Upper lobe of left lung (tissue), 4 donors: ENCODE measurements at regions not wholly inside any gene's neighbourhood (a gene's known extent, or its start where the extent isn't known, plus 50 kb on each side); places are given as distances from the start of the nearest gene placed in this dataset.

Source experiments
- EP300 ChIP-seq, 4 donors: sonication (generic); formaldehyde crosslinking; IDR thresholded peaks; one replicate each; pipeline ENCODE4 v1.5.1; 2017; ENCODE audit warnings: antibody characterized with exemption in 4 of 4, control low read depth in 2 of 4
- POLR2A ChIP-seq, 4 donors: fragments of 450-650 bp; IDR thresholded peaks; one replicate each; pipeline ENCODE4 v1.5.1; 2016 to 2017; ENCODE audit warnings: antibody characterized with exemption in 4 of 4, mild to moderate bottlenecking in 2 of 4
- POLR2AphosphoS5 ChIP-seq, 2 donors: sonication (generic); formaldehyde crosslinking; IDR thresholded peaks; one replicate each; pipeline ENCODE4 v1.5.1; 2017; ENCODE audit warnings: antibody characterized with exemption in 2 of 2
- TF ChIP-seq, protein P1 (sequence below), 6 experiments: fragments of 450-650 bp in 4 of 6; fragments of 200-600 bp in 2 of 6; sonication (generic) in 2 of 6; IDR thresholded peaks; one replicate each; pipeline ENCODE4 v1.5.1; 2016 to 2019; ENCODE audit warnings: antibody characterized with exemption in 6 of 6

GRCh38 chr10:131849591-131850382, 51.0 kb upstream of the PPP2R2D start:
- TF ChIP-seq, protein P1, sequence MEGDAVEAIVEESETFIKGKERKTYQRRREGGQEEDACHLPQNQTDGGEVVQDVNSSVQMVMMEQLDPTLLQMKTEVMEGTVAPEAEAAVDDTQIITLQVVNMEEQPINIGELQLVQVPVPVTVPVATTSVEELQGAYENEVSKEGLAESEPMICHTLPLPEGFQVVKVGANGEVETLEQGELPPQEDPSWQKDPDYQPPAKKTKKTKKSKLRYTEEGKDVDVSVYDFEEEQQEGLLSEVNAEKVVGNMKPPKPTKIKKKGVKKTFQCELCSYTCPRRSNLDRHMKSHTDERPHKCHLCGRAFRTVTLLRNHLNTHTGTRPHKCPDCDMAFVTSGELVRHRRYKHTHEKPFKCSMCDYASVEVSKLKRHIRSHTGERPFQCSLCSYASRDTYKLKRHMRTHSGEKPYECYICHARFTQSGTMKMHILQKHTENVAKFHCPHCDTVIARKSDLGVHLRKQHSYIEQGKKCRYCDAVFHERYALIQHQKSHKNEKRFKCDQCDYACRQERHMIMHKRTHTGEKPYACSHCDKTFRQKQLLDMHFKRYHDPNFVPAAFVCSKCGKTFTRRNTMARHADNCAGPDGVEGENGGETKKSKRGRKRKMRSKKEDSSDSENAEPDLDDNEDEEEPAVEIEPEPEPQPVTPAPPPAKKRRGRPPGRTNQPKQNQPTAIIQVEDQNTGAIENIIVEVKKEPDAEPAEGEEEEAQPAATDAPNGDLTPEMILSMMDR (IDR thresholded peaks at IDR 0.05): no peak
- no peak for TF ChIP-seq POLR2A (IDR thresholded peaks at IDR 0.05)
- TF ChIP-seq EP300 (IDR thresholded peaks at IDR 0.05): no peak
- TF ChIP-seq POLR2AphosphoS5 (IDR thresholded peaks at IDR 0.05): no peak
